HCT116 (cell line): ENCODE measurements at regions not wholly inside any gene's neighbourhood (a gene's known extent, or its start where the extent isn't known, plus 50 kb on each side); places are given as distances from the start of the nearest gene placed in this dataset.

Source experiments
- ATAC-seq: fragments of 200-7000 bp; cut with Tn5 transposase; 2 replicates; pipeline ENCODE4 v1.9.1; 2020; ENCODE audit warnings: mild to moderate bottlenecking, moderate library complexity
- BruUV-seq: library from RNA; stranded (reverse); fragments of 400-500 nt; replicated peaks from 2 replicates; lab custom pipeline; 2021; lab: Mats Ljungman, UMichigan
- CTCF ChIA-PET: fragments of 300-600 bp; sonication (Branson Sonifier 250); formaldehyde crosslinking; loops from one replicate; lab custom pipeline; 2021; ENCODE audit warnings: antibody characterized with exemption; lab: Charles Lee
- POLR2A ChIA-PET: fragments of 300-600, 350-600 bp; sonication (Branson Sonifier 250); formaldehyde crosslinking; loops from one replicate; lab custom pipeline; 2021; ENCODE audit warnings: antibody characterized with exemption; lab: Charles Lee
- RAD21 ChIA-PET, 2 experiments: fragments of 300-600 bp; sonication (Branson Sonifier 250); formaldehyde crosslinking; loops; one replicate each; lab custom pipeline; 2023; ENCODE audit warnings: low total read pairs in 2 of 2; ENCODE audit not compliant: uncharacterized antibody in 2 of 2, unreplicated experiment in 2 of 2, low non-redundant PET in 1 of 2; lab: Charles Lee
- DNase-seq: peaks from one replicate; pipeline ENCODE4 v3.0.0-alpha.2; 2010; ENCODE audit warnings: low read depth, low spot score
- H2AFZ ChIP-seq: fragments of 200-600 bp; shearing (Covaris generic), sonication (generic); 2 replicates; pipeline ENCODE4 v1.6.1; 2017; ENCODE audit warnings: low read depth, mixed run types, mixed read lengths, antibody characterized with exemption, low read length; ENCODE audit not compliant: poor library complexity, severe bottlenecking
- H3K27ac ChIP-seq: 2 replicates; pipeline ENCODE4 v1.5.1; 2012; ENCODE audit warnings: low read depth, low read length
- H3K27me3 ChIP-seq: fragments of 200-600 bp; sonication (generic); 2 replicates; pipeline ENCODE4 v1.6.1; 2016; ENCODE audit warnings: mixed run types, low read length, mixed read lengths; ENCODE audit not compliant: insufficient read depth
- H3K36me3 ChIP-seq, 2 experiments: fragments of 200-500 bp in 1 of 2; fragments of 200-600 bp in 1 of 2; sonication (Bioruptor generic) in 1 of 2; sonication (generic) in 1 of 2; 2 replicates each; pipeline versions ENCODE4 v1.5.1 to v1.6.1; 2014 to 2016; ENCODE audit warnings: low read length in 2 of 2, inconsistent platforms in 1 of 2, mixed read lengths in 1 of 2, mixed run types in 1 of 2; ENCODE audit not compliant: insufficient read depth in 2 of 2, control insufficient read depth in 1 of 2
- H3K4me1 ChIP-seq, 2 experiments: fragments of 200-600 bp in 1 of 2; sonication (generic) in 1 of 2; 2 replicates each; pipeline versions ENCODE4 v1.5.1 to v1.6.1; 2012 to 2017; ENCODE audit warnings: low read length in 2 of 2, inconsistent platforms in 1 of 2, mild to moderate bottlenecking in 1 of 2, mixed read lengths in 1 of 2, mixed run types in 1 of 2, moderate library complexity in 1 of 2; ENCODE audit not compliant: insufficient read depth in 2 of 2, control insufficient read depth in 1 of 2
- H3K4me2 ChIP-seq: fragments of 200-600 bp; sonication (generic); 2 replicates; pipeline ENCODE4 v1.6.1; 2017; ENCODE audit warnings: mixed run types, low read length, mixed read lengths
- H3K4me3 ChIP-seq, 2 experiments: fragments of 200-600 bp in 1 of 2; sonication (generic) in 1 of 2; replicated peaks in 1 of 2; 2 replicates each; pipeline ENCODE4 v1.5.1; 2011 to 2016; ENCODE audit warnings: low read length in 2 of 2, control low read depth in 1 of 2, low read depth in 1 of 2, mild to moderate bottlenecking in 1 of 2, mixed read lengths in 1 of 2, mixed run types in 1 of 2
- H3K79me2 ChIP-seq: fragments of 200-600 bp; sonication (generic); 2 replicates; pipeline ENCODE4 v1.6.1; 2017; ENCODE audit warnings: mild to moderate bottlenecking, mixed run types, low read length, moderate library complexity, mixed read lengths; ENCODE audit not compliant: insufficient read depth
- H3K9ac ChIP-seq: fragments of 200-600 bp; sonication (generic); 2 replicates; pipeline ENCODE4 v1.6.1; 2016; ENCODE audit warnings: low read length, mixed read lengths
- H3K9me2 ChIP-seq: fragments of 200-600 bp; sonication (generic), shearing (Covaris generic); 2 replicates; pipeline ENCODE4 v1.6.1; 2017; ENCODE audit warnings: mixed run types, mild to moderate bottlenecking, moderate library complexity; ENCODE audit not compliant: insufficient read depth
- H3K9me3 ChIP-seq, 2 experiments: fragments of 200-500 bp in 1 of 2; fragments of 200-600 bp in 1 of 2; sonication (Bioruptor generic) in 1 of 2; sonication (generic) in 1 of 2; 2 replicates each; pipeline ENCODE4 v1.6.1; 2014 to 2017; ENCODE audit warnings: low read length in 2 of 2, mixed read lengths in 2 of 2, inconsistent platforms in 1 of 2, low read depth in 1 of 2, mild to moderate bottlenecking in 1 of 2, mixed run types in 1 of 2, moderate library complexity in 1 of 2; ENCODE audit not compliant: control insufficient read depth in 1 of 2, insufficient read depth in 1 of 2
- H4K20me1 ChIP-seq: fragments of 200-600 bp; sonication (generic), shearing (Covaris generic); 2 replicates; pipeline ENCODE4 v1.6.1; 2017; ENCODE audit warnings: mixed run types, mild to moderate bottlenecking, moderate library complexity; ENCODE audit not compliant: insufficient read depth
- CBX3 ChIP-seq: IDR thresholded peaks from 2 replicates; pipeline ENCODE4 v1.6.1; 2012; ENCODE audit warnings: low read depth
- CEBPB ChIP-seq: IDR thresholded peaks from 2 replicates; pipeline ENCODE4 v1.6.1; 2012; ENCODE audit warnings: low read depth
- EGR1 ChIP-seq: IDR thresholded peaks from 2 replicates; pipeline ENCODE4 v1.6.1; 2012; ENCODE audit warnings: low read depth
- ELF1 ChIP-seq: IDR thresholded peaks from 2 replicates; pipeline ENCODE4 v1.6.1; 2012; ENCODE audit warnings: low read depth, borderline replicate concordance
- EZH2 ChIP-seq: fragments of 200-600 bp; sonication (generic); IDR thresholded peaks from 2 replicates; pipeline ENCODE4 v1.6.1; 2017; ENCODE audit warnings: antibody characterized with exemption, mixed run types
- EZH2phosphoT487 ChIP-seq: fragments of 200-600 bp; IDR thresholded peaks from 2 replicates; pipeline ENCODE4 v1.6.1; 2018; ENCODE audit warnings: antibody characterized with exemption, borderline replicate concordance
- FOSL1 ChIP-seq: IDR thresholded peaks from 2 replicates; pipeline ENCODE4 v1.6.1; 2012; ENCODE audit warnings: low read depth
- JUND ChIP-seq: IDR thresholded peaks from 2 replicates; pipeline ENCODE4 v1.6.1; 2012
- POLR2A ChIP-seq: IDR thresholded peaks from 2 replicates; pipeline ENCODE4 v1.7.0; 2011; ENCODE audit warnings: borderline replicate concordance; ENCODE audit not compliant: insufficient read depth, insufficient read length; ENCODE audit errors: extremely low read depth
- POLR2AphosphoS5 ChIP-seq: IDR thresholded peaks from 2 replicates; pipeline ENCODE4 v1.6.1; 2011; ENCODE audit warnings: mild to moderate bottlenecking, low read depth, low read length, moderate library complexity
- RAD21 ChIP-seq: IDR thresholded peaks from 2 replicates; pipeline ENCODE4 v1.6.1; 2012; ENCODE audit warnings: low read depth, mild to moderate bottlenecking
- SRF ChIP-seq: IDR thresholded peaks from 2 replicates; pipeline ENCODE4 v1.6.1; 2012; ENCODE audit warnings: low read depth
- TCF7L2 ChIP-seq: IDR thresholded peaks from 2 replicates; pipeline ENCODE4 v1.7.0; 2011; ENCODE audit warnings: borderline replicate concordance, inconsistent platforms; ENCODE audit not compliant: insufficient read depth, insufficient read length; ENCODE audit errors: extremely low read depth
- YY1 ChIP-seq: IDR thresholded peaks from 2 replicates; pipeline ENCODE4 v1.6.1; 2011; ENCODE audit warnings: low read length, low read depth, moderate library complexity, mild to moderate bottlenecking; ENCODE audit not compliant: insufficient replicate concordance; ENCODE audit errors: extremely low read depth
- ZFX ChIP-seq: fragments of 450-650 bp; IDR thresholded peaks from 2 replicates; pipeline ENCODE4 v1.6.1; 2017
- intact Hi-C: fragments of 100-400 bp; cut with micrococcal nuclease; formaldehyde crosslinking; loops from 2 replicates; pipeline ENCODE4 v1.10.0; 2022
- TF ChIP-seq, protein P1 (sequence below): IDR thresholded peaks from 2 replicates; pipeline ENCODE4 v1.6.1; 2012
- TF ChIP-seq, protein P2 (sequence below): IDR thresholded peaks from 2 replicates; pipeline ENCODE4 v1.6.1; 2011; ENCODE audit warnings: mild to moderate bottlenecking, low read length, moderate library complexity; ENCODE audit not compliant: insufficient replicate concordance; ENCODE audit errors: extremely low read depth
- TF ChIP-seq, protein P3 (sequence below): IDR thresholded peaks from 2 replicates; pipeline ENCODE4 v1.6.1; 2012; ENCODE audit warnings: low read depth

DNA sequence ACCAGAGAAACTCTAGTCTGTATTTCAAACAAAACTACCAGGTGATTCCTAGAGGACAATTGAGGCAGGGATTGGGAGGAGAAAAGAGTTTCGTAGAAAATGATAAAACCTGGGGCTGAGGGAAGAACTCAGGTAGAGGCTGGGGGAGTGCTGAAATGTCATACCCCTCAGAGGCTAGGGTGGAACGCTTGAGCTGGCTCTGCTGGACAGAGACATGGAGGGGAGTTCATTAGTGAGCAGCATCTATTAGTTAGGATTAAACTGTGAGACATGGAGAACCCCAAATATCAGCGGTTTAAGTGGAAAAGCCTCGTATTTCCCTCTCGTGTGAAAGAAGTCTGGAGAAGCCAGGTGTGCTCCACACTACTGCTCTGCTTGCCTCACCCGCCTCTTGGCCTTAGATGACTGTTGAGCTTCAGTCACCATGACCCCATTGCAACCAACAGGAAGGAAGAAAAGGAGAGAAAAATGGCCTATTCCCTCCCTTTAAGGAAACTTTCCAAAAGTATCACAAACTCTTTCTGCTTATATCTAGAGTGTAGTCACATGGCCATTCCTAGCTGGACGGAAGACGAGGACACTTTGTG lies 53.7 kb upstream of the ABCA1 start:
- POLR2A ChIA-PET: interaction anchor here (1.2 kb wide), 1 partner anchor 10 kb away, joined by 3 read pairs; no protein-coding TSS in a partner anchor
- H3K9me2 ChIP-seq: no peaks in the 10 kb centered on the region
- no peak overlapping the region for H3K27ac ChIP-seq
- ATAC-seq (no peak), DNase-seq (no peak)
- no peak overlapping the region for H3K4me3 ChIP-seq
- RAD21 ChIA-PET: no interaction called here
- H3K27me3 ChIP-seq: no peaks in the 10 kb centered on the region
- intact Hi-C loops: no loop called here
- CTCF ChIA-PET: no interaction called here
- H3K79me2 ChIP-seq: no peaks in the 10 kb centered on the region
- no TSS peak for BruUV-seq
- no peak for TF ChIP-seq SRF
- no peak for TF ChIP-seq RAD21
- TF ChIP-seq EGR1: no peak
- no peak for TF ChIP-seq YY1
- no peak for TF ChIP-seq POLR2AphosphoS5
- no peak for TF ChIP-seq EZH2phosphoT487
- no peak for TF ChIP-seq POLR2A
- TF ChIP-seq ELF1: no peak
- TF ChIP-seq, protein P1, sequence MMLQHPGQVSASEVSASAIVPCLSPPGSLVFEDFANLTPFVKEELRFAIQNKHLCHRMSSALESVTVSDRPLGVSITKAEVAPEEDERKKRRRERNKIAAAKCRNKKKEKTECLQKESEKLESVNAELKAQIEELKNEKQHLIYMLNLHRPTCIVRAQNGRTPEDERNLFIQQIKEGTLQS: no peak
- no peak for TF ChIP-seq TCF7L2
- TF ChIP-seq, protein P2, sequence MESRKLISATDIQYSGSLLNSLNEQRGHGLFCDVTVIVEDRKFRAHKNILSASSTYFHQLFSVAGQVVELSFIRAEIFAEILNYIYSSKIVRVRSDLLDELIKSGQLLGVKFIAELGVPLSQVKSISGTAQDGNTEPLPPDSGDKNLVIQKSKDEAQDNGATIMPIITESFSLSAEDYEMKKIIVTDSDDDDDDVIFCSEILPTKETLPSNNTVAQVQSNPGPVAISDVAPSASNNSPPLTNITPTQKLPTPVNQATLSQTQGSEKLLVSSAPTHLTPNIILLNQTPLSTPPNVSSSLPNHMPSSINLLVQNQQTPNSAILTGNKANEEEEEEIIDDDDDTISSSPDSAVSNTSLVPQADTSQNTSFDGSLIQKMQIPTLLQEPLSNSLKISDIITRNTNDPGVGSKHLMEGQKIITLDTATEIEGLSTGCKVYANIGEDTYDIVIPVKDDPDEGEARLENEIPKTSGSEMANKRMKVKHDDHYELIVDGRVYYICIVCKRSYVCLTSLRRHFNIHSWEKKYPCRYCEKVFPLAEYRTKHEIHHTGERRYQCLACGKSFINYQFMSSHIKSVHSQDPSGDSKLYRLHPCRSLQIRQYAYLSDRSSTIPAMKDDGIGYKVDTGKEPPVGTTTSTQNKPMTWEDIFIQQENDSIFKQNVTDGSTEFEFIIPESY: no peak
- no peak for TF ChIP-seq CBX3
- TF ChIP-seq CEBPB: no peak
- TF ChIP-seq JUND: no peak
- no peak for TF ChIP-seq FOSL1
- no peak for TF ChIP-seq ZFX
- no peak for TF ChIP-seq EZH2
- TF ChIP-seq, protein P3, sequence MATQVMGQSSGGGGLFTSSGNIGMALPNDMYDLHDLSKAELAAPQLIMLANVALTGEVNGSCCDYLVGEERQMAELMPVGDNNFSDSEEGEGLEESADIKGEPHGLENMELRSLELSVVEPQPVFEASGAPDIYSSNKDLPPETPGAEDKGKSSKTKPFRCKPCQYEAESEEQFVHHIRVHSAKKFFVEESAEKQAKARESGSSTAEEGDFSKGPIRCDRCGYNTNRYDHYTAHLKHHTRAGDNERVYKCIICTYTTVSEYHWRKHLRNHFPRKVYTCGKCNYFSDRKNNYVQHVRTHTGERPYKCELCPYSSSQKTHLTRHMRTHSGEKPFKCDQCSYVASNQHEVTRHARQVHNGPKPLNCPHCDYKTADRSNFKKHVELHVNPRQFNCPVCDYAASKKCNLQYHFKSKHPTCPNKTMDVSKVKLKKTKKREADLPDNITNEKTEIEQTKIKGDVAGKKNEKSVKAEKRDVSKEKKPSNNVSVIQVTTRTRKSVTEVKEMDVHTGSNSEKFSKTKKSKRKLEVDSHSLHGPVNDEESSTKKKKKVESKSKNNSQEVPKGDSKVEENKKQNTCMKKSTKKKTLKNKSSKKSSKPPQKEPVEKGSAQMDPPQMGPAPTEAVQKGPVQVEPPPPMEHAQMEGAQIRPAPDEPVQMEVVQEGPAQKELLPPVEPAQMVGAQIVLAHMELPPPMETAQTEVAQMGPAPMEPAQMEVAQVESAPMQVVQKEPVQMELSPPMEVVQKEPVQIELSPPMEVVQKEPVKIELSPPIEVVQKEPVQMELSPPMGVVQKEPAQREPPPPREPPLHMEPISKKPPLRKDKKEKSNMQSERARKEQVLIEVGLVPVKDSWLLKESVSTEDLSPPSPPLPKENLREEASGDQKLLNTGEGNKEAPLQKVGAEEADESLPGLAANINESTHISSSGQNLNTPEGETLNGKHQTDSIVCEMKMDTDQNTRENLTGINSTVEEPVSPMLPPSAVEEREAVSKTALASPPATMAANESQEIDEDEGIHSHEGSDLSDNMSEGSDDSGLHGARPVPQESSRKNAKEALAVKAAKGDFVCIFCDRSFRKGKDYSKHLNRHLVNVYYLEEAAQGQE: no peak
- H2AFZ ChIP-seq: no peak overlapping the region
- H3K4me1 ChIP-seq: peaks cover 0 to 5% of the 10 kb centered on the region in 2 experiments; a peak in 2 of 4 replicates
- H3K36me3 ChIP-seq: no peaks in the 10 kb centered on the region
- no peak overlapping the region for H3K9ac ChIP-seq
- H3K9me3 ChIP-seq: no peaks in the 10 kb centered on the region
- no peaks in the 10 kb centered on the region for H4K20me1 ChIP-seq
- no peak overlapping the region for H3K4me2 ChIP-seq
